ENCODE measurements at regions not wholly inside any gene's neighbourhood (a gene's known extent, or its start where the extent isn't known, plus 50 kb on each side); places are given as distances from the start of the nearest gene placed in this dataset.

DNA sequence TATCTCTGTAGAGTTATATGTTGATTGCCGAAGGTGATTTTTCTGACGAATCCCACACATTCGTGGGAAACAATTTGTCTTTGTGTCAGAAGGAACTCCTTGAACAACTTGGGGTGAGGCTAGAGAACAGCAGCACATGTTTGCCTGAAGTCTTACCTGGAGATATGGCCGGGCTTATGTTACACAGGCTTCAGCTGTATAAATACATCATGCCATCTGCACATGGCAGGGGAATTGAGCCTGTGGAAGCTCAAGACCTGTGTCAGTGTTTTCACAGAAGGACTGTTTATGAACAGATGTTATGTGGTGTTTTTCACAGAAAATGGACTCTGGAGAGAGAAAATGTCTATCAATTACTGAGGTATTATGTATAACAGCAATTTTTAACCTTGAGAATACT is 203.6 kb upstream of the MDFIC2 start:
- no TSS peak for BruUV-seq (replicated peaks)

More for the DNA sequence above, 203.6 kb upstream of the MDFIC2 start:
- Histone ChIP-seq H3K27me3 (ENCODE audit: control insufficient read depth in 2 of 2, insufficient read depth in 2 of 2, low read length in 2 of 2) (no peaks in the 10 kb centered on the region), H3K27ac (ENCODE audit: extremely low read depth, low read depth, low read length) (no peak overlapping the region), H3K4me2 (ENCODE audit: insufficient read depth, low read length) (no peak overlapping the region), H3K9ac (ENCODE audit: insufficient read depth in 1 of 2, low read depth in 2 of 2, low read length in 2 of 2) (no peak overlapping the region), H3K36me3 (ENCODE audit: control insufficient read depth, insufficient read depth, low read length) (no peaks in the 10 kb centered on the region), H3K79me2 (ENCODE audit: control insufficient read depth, insufficient read depth, low read length) (no peaks in the 10 kb centered on the region), H3K4me3 (no peak overlapping the region), H3K4me1 (replicated peaks in 1 of 2; ENCODE audit: control insufficient read depth in 2 of 2, insufficient read depth in 2 of 2, low read length in 2 of 2) (no peaks in the 10 kb centered on the region), H3K9me3 (replicated peaks; ENCODE audit: control insufficient read depth, insufficient read depth, low read depth, low read length) (no peaks in the 10 kb centered on the region), H2AFZ (ENCODE audit: low read depth, low read length) (no peak overlapping the region), H3K9me1 (ENCODE audit: control insufficient read depth, insufficient read depth, low read length) (no peaks in the 10 kb centered on the region), H4K20me1 (replicated peaks; ENCODE audit: control insufficient read depth, insufficient read depth, low read length) (no peaks in the 10 kb centered on the region)
- CTCF ChIA-PET (ENCODE audit: low intra/inter-chr PET ratio): no interaction called here
- 0% methylated on average over 4 of the region's 4 CpGs for WGBS (ENCODE audit: insufficient coverage, low coverage, missing lambda C conversion rate)
- in situ Hi-C loops (cut with MboI): no loop called here
- TF ChIP-seq NEUROD1 (IDR thresholded peaks at IDR 0.05; ENCODE audit: borderline replicate concordance, low read depth, low read length, partially characterized antibody) (no peak), XRCC5 (IDR thresholded peaks at IDR 0.05; ENCODE audit: low read depth, low read length) (no peak), ZFPM2 (CRISPR knock-in tag; IDR thresholded peaks at IDR 0.05) (no peak), ZNF644 (tag; IDR thresholded peaks at IDR 0.05; ENCODE audit: low read depth) (no peak), POLR2B (IDR thresholded peaks at IDR 0.05; ENCODE audit: low read depth, partially characterized antibody) (no peak), ZFP36 (IDR thresholded peaks at IDR 0.05; ENCODE audit: low read depth, low read length, partially characterized antibody) (no peak), KAT7 (CRISPR knock-in tag; IDR thresholded peaks at IDR 0.05; ENCODE audit: borderline replicate concordance) (no peak), ELF4 (CRISPR knock-in tag; IDR thresholded peaks at IDR 0.05) (no peak), ELF1 (tag; IDR thresholded peaks at IDR 0.05) (no peak), NR2F6 (CRISPR knock-in tag; IDR thresholded peaks at IDR 0.05) (no peak)
- TF ChIP-seq, protein P1, sequence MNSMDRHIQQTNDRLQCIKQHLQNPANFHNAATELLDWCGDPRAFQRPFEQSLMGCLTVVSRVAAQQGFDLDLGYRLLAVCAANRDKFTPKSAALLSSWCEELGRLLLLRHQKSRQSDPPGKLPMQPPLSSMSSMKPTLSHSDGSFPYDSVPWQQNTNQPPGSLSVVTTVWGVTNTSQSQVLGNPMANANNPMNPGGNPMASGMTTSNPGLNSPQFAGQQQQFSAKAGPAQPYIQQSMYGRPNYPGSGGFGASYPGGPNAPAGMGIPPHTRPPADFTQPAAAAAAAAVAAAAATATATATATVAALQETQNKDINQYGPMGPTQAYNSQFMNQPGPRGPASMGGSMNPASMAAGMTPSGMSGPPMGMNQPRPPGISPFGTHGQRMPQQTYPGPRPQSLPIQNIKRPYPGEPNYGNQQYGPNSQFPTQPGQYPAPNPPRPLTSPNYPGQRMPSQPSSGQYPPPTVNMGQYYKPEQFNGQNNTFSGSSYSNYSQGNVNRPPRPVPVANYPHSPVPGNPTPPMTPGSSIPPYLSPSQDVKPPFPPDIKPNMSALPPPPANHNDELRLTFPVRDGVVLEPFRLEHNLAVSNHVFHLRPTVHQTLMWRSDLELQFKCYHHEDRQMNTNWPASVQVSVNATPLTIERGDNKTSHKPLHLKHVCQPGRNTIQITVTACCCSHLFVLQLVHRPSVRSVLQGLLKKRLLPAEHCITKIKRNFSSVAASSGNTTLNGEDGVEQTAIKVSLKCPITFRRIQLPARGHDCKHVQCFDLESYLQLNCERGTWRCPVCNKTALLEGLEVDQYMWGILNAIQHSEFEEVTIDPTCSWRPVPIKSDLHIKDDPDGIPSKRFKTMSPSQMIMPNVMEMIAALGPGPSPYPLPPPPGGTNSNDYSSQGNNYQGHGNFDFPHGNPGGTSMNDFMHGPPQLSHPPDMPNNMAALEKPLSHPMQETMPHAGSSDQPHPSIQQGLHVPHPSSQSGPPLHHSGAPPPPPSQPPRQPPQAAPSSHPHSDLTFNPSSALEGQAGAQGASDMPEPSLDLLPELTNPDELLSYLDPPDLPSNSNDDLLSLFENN (IDR thresholded peaks at IDR 0.05; ENCODE audit: low read depth in 2 of 2, low read length in 2 of 2): no peak
- TF ChIP-seq, protein P2, sequence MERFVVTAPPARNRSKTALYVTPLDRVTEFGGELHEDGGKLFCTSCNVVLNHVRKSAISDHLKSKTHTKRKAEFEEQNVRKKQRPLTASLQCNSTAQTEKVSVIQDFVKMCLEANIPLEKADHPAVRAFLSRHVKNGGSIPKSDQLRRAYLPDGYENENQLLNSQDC (CRISPR knock-in tag; IDR thresholded peaks at IDR 0.05): no peak
- FAIRE-seq (no peak), ATAC-seq (no peak), DNase-seq (ENCODE audit: extremely low read depth in 1 of 4, low spot score in 3 of 4) (no peak)
- intact Hi-C loops (cut with micrococcal nuclease): no loop called here
- POLR2A ChIA-PET: no interaction called here
